WTC11 (cell line): ENCODE measurements at regions not wholly inside any gene's neighbourhood (a gene's known extent, or its start where the extent isn't known, plus 50 kb on each side); places are given as distances from the start of the nearest gene placed in this dataset.

Experiments used
- ATAC-seq: fragments of 200-7000 bp; cut with Tn5 transposase; 2 replicates; pipeline ENCODE4 v1.10.0; 2021; ENCODE audit warnings: mild to moderate bottlenecking, moderate library complexity
- CTCF ChIA-PET: fragments of 300-600 bp; sonication (Branson Sonifier 250); formaldehyde crosslinking; loops from one replicate; lab custom pipeline; 2021; ENCODE audit warnings: antibody characterized with exemption; lab: Charles Lee
- POLR2A ChIA-PET: fragments of 350-600 bp; sonication (Branson Sonifier 250); formaldehyde crosslinking; loops from one replicate; lab custom pipeline; 2021; ENCODE audit warnings: antibody characterized with exemption; lab: Charles Lee
- DNase-seq: peaks from one replicate; pipeline ENCODE4 v3.0.0; 2021; ENCODE audit warnings: low spot score
- H3K27ac Mint-ChIP-seq: 2 replicates; pipeline ENCODE4 v1.8.0; 2021; ENCODE audit warnings: mixed read lengths
- H3K27me3 Mint-ChIP-seq: 2 replicates; pipeline ENCODE4 v1.8.0; 2021; ENCODE audit warnings: low read depth, mild to moderate bottlenecking, moderate library complexity, mixed read lengths
- H3K36me3 Mint-ChIP-seq: 2 replicates; pipeline ENCODE4 v1.8.0; 2021; ENCODE audit warnings: mixed read lengths
- H3K4me1 Mint-ChIP-seq: 2 replicates; pipeline ENCODE4 v1.8.0; 2022; ENCODE audit warnings: mixed read lengths
- H3K4me3 Mint-ChIP-seq: 2 replicates; pipeline ENCODE4 v1.8.0; 2021; ENCODE audit warnings: mild to moderate bottlenecking, moderate library complexity, mixed read lengths
- H3K9me3 Mint-ChIP-seq: 2 replicates; pipeline ENCODE4 v1.8.0; 2021; ENCODE audit warnings: mixed read lengths
- CREB1 ChIP-seq: sonication (generic); formaldehyde crosslinking; IDR thresholded peaks from 2 replicates; pipeline ENCODE4 v1.8.0; 2023; ENCODE audit warnings: mild to moderate bottlenecking, missing genetic modification reagents
- E2F4 ChIP-seq: sonication (generic); formaldehyde crosslinking; IDR thresholded peaks from 2 replicates; pipeline ENCODE4 v1.8.1; 2022; ENCODE audit warnings: low read depth, mild to moderate bottlenecking, moderate library complexity, missing genetic modification reagents, borderline replicate concordance
- E2F5 ChIP-seq: sonication (generic); formaldehyde crosslinking; IDR thresholded peaks from 2 replicates; pipeline ENCODE4 v1.8.1; 2022; ENCODE audit warnings: mild to moderate bottlenecking, moderate library complexity, missing genetic modification reagents
- EMX1 ChIP-seq: fragments of 250-450 bp; sonication (Bioruptor Pico); IDR thresholded peaks from 2 replicates; pipeline ENCODE4 v1.8.0; 2021; ENCODE audit warnings: mild to moderate bottlenecking
- IRF1 ChIP-seq: sonication (generic); formaldehyde crosslinking; IDR thresholded peaks from 2 replicates; pipeline ENCODE4 v1.8.0; 2023; ENCODE audit warnings: missing genetic modification reagents
- NR2C2 ChIP-seq: sonication (generic); formaldehyde crosslinking; IDR thresholded peaks from 2 replicates; pipeline ENCODE4 v1.8.0; 2022; ENCODE audit warnings: mild to moderate bottlenecking, missing genetic modification reagents
- PRDM15 ChIP-seq: sonication (generic); formaldehyde crosslinking; IDR thresholded peaks from 2 replicates; pipeline ENCODE4 v1.8.0; 2022; ENCODE audit warnings: missing genetic modification reagents
- SMAD4 ChIP-seq: sonication (generic); formaldehyde crosslinking; IDR thresholded peaks from 2 replicates; pipeline ENCODE4 v1.8.0; 2022; ENCODE audit warnings: mild to moderate bottlenecking, missing genetic modification reagents
- SP1 ChIP-seq: sonication (generic); formaldehyde crosslinking; conservative IDR thresholded peaks from 2 replicates; pipeline ENCODE4 v1.8.1; 2022; ENCODE audit warnings: missing genetic modification reagents
- STAT6 ChIP-seq: sonication (generic); formaldehyde crosslinking; conservative IDR thresholded peaks from 2 replicates; pipeline ENCODE4 v1.8.1; 2023; ENCODE audit warnings: mild to moderate bottlenecking, low read depth, missing genetic modification reagents, moderate library complexity
- TEAD4 ChIP-seq: sonication (generic); formaldehyde crosslinking; IDR thresholded peaks from 2 replicates; pipeline ENCODE4 v1.8.0; 2022; ENCODE audit warnings: mild to moderate bottlenecking, missing genetic modification reagents
- ZNF232 ChIP-seq: sonication (generic); formaldehyde crosslinking; IDR thresholded peaks from 2 replicates; pipeline ENCODE4 v1.8.0; 2022; ENCODE audit warnings: mild to moderate bottlenecking, missing genetic modification reagents
- ZNF425 ChIP-seq: fragments of 250-450 bp; sonication (Bioruptor Pico); conservative IDR thresholded peaks from 2 replicates; pipeline ENCODE4 v1.9.0; 2021; ENCODE audit warnings: mild to moderate bottlenecking
- ZNF512 ChIP-seq: sonication (generic); formaldehyde crosslinking; IDR thresholded peaks from 2 replicates; pipeline ENCODE4 v1.8.1; 2022; ENCODE audit warnings: missing genetic modification reagents, borderline replicate concordance
- ZSCAN18 ChIP-seq: fragments of 250-450 bp; sonication (Bioruptor Pico); IDR thresholded peaks from 2 replicates; pipeline ENCODE4 v2.1.2; 2022; ENCODE audit warnings: mild to moderate bottlenecking, moderate library complexity

GRCh38 chrX:78213331-78213730, 73.9 kb upstream of the TAF9B start:
- TF ChIP-seq ZNF512 (CRISPR knock-in tag): no peak
- no peak for TF ChIP-seq ZSCAN18 (CRISPR knock-in tag)
- no peak for TF ChIP-seq TEAD4 (CRISPR knock-in tag)
- TF ChIP-seq PRDM15: no peak
- no peak for TF ChIP-seq E2F4
- no peak for TF ChIP-seq SP1 (CRISPR knock-in tag)
- no peak for TF ChIP-seq ZNF232
- TF ChIP-seq SMAD4 (CRISPR knock-in tag): no peak
- no peak for TF ChIP-seq ZNF425 (CRISPR knock-in tag)
- TF ChIP-seq EMX1 (CRISPR knock-in tag): no peak
- no peak for TF ChIP-seq NR2C2 (CRISPR knock-in tag)
- no peak for TF ChIP-seq CREB1 (CRISPR knock-in tag)
- no peak for TF ChIP-seq STAT6
- Mint-ChIP-seq H3K4me1 (peaks cover 4% of the 10 kb centered on the region), H3K27me3 (no peaks in the 10 kb centered on the region; the same call in none of the 2 replicates), H3K27ac (no peak overlapping the region), H3K4me3 (no peak overlapping the region), H3K9me3 (peaks cover 26% of the 10 kb centered on the region), H3K36me3 (peaks cover 3% of the 10 kb centered on the region; the same call in 1 of the 2 replicates)
- no peak for DNase-seq
- POLR2A ChIA-PET: no interaction called here
- CTCF ChIA-PET: no interaction called here
- ATAC-seq: no peak

- Mint-ChIP-seq H3K4me1 (no peaks in the 10 kb centered on the region), H3K4me3 (no peak overlapping the region)
- ATAC-seq: no peak
These were observed 60.4 kb upstream of the TAF9B start for GRCh38 chrX:78199851-78200250.

More at GRCh38 chrX:78199851-78200250, 60.4 kb upstream of the TAF9B start:
- POLR2A ChIA-PET: no interaction called here
- no peak for DNase-seq
- H3K27me3 Mint-ChIP-seq: no peaks in the 10 kb centered on the region
- no peaks in the 10 kb centered on the region for H3K9me3 Mint-ChIP-seq
- CTCF ChIA-PET: interaction anchor here (0.6 to 0.7 kb wide), 2 partner anchors 31 to 282 kb away, joined by 3 read pairs; no protein-coding TSS in a partner anchor
- TF ChIP-seq E2F5 (CRISPR knock-in tag) (no peak), IRF1 (no peak)
- no peak overlapping the region for H3K27ac Mint-ChIP-seq
- no peaks in the 10 kb centered on the region for H3K36me3 Mint-ChIP-seq
